Activated CD4-positive, alpha-beta T cell treated with anti-CD3 and anti-CD28 coated beads for 1 hour (primary cell): ENCODE measurements at regions not wholly inside any gene's neighbourhood (a gene's known extent, or its start where the extent isn't known, plus 50 kb on each side); places are given as distances from the start of the nearest gene placed in this dataset.

Source experiments
- DNase-seq: peaks from one replicate; pipeline ENCODE4 v3.0.0-alpha.2; 2020

GRCh38 chr3:107247116-107247515 lies 130.1 kb upstream of the CCDC54 start:
- DNase-seq = no peak

DNA sequence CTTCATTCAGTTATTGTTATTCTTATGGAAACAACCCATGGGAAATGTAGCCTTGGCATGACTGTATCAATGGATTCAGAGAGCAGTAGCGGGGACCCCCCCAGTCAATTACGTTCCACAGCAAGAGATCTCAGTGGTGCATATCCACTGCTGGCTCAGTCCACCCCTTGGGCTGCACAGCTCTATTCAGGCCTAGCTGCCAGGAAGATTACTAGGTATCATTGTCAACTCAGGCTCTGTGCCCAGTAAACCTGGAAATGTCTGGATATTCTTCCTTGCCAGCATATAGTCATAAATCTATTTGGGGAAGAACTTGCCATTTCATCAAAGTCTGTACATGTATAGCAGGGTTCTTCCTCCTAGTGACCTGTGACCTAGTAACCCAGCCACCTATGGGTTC lies 128.1 kb upstream of the CCDC54 start:
- no peak for DNase-seq

- DNase-seq = no peak
These were observed 127.0 kb upstream of the CCDC54 start for GRCh38 chr3:107250221-107250620.

- DNase-seq = no peak
These were observed 125.4 kb upstream of the CCDC54 start for GRCh38 chr3:107251819-107252218.

- no peak for DNase-seq
These were observed 120.3 kb upstream of the CCDC54 start for GRCh38 chr3:107256963-107257362.

DNA sequence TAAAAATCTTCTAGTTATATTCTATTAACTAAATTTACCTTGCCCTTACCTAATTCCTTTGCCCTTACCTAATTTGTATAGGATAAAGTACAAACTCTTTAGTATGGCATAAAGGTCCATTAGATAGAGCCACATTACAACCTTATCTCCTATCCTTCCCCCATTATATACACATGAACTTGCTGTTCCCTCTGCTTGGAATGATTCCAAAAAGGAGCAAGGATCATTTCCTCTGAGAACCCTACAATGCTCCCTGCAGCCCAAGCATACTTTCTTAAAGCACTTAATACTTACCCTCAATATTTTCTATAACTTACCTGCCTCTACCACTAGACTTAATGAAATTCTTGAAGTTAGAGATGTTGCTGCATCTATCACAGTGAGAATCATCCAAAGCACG lies 118.9 kb upstream of the CCDC54 start:
- no peak for DNase-seq

DNA sequence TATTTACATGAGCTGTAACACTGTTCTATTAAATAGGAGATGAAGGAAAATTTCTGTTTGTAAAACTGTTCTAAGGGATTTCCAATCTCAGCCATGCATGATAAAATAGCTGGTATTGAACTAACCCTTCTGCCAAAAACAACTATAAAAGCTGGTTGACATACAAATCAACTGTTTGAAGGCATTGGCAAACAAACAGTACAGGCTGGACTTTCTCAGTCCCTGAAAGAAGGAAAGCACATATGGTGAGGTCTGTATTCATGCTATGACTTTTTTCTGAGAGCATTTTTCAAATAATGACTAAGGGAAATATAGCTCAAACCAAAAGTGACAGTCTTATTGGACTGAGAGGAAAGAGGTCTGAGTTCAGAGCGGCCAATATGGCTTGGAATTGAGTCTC lies 117.0 kb upstream of the CCDC54 start:
- DNase-seq = no peak

- no peak for DNase-seq
These were observed 113.8 kb upstream of the CCDC54 start for GRCh38 chr3:107263269-107264021.

GRCh38 chr3:107264888-107265287 lies 112.4 kb upstream of the CCDC54 start:
- no peak for DNase-seq

DNA sequence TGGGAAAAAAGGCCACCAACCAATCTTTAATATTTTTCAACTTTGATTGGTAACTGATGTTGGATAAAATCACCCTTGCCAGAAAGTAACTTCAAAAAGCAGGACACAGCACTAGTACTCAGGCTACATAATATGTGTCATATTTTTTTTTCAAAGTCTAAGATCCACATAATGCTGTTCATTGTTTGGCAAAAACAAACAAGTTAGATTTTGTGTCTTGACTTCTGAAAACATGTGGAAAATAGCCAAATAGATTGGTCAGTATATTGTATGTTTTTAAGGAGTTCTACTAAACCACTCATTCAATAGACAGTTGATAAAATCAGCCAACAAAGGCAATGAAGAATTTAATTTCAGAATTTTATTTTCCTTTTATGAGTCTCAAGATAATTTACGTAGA lies 111.7 kb upstream of the CCDC54 start:
- DNase-seq = no peak

- DNase-seq = no peak
These were observed 108.8 kb upstream of the CCDC54 start for GRCh38 chr3:107268469-107268868.

- DNase-seq = no peak
These were observed 108.1 kb upstream of the CCDC54 start for GRCh38 chr3:107269136-107269535.

GRCh38 chr3:107271787-107272387 lies 105.4 kb upstream of the CCDC54 start:
- no peak for DNase-seq

DNA sequence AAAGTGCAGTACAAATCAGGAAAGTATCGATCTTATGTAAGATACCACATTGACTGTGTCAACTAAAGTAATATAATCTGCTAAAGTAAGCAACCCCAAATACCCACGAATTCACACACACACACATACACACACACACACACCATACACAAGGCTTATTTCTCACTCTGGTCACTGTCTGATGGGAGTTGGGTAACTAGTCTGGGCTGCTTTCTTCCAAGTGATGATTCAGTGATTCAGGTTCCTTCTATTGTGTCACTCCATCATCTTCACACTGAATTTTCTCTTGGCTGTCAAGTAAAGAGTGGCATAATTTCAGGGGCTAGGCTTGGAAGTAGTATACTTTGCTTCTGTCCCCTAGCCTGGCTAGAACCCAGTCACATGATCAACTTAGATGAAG lies 104.8 kb upstream of the CCDC54 start:
- DNase-seq = no peak

DNA sequence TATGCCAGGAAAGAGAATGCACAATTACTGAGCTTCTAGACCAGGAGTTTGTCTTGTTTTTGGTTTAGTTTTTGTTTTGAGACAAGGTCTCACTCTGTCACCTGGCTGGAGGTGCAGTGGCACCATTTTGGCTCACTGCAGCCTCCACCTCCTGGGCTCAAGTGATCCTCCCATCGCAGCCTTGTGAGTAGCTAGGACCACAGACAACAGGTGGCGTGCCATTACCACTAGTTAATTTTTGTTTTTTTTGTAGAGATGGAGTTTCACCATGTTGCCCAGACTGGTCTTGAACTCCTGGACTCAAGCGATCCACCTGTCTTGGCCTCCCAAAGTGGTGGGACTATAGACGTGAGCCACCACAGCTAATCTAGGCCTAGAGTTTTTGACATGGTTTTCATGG lies 104.4 kb upstream of the CCDC54 start:
- DNase-seq = no peak

DNA sequence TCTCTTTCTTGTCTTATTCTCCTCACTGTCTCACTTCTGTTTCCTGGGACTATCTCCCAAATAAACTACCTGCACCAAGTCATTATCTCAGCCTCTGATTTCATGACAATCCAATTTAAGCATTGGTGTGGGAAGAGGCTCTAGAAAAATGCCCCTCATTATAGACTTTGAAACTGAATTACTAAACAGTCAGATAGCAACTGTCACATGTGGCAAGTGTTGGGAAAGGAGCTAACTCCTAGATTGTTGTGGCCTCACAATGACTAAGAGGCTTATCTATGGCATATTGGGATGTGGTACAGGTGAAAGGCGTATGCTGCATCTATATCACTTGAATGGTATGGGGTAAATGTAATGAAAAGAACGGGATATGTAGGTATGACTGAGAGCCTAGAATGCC lies 103.5 kb upstream of the CCDC54 start:
- no peak for DNase-seq

DNA sequence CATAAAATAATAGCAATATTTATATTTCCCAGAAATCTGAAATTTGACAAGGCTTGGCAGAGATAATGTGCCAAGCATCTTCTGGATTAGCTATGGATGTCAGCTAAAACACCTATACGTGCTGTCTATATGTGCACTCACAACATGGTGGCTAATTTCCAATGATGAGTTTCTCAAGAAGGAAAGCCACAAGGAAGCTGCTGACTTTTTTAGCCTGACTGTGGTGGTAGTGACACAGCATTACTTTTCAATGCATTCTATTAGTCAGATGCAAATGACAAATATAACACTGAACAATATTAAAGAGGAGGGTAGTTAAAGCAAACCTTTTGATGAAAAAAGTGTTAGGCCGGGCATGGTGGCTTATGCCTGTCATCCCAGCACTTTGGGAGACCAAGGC lies 101.7 kb upstream of the CCDC54 start:
- DNase-seq = no peak

GRCh38 chr3:107283948-107284347 lies 93.3 kb upstream of the CCDC54 start:
- DNase-seq = no peak

- DNase-seq = no peak
These were observed 92.6 kb upstream of the CCDC54 start for GRCh38 chr3:107284612-107285011.

DNA sequence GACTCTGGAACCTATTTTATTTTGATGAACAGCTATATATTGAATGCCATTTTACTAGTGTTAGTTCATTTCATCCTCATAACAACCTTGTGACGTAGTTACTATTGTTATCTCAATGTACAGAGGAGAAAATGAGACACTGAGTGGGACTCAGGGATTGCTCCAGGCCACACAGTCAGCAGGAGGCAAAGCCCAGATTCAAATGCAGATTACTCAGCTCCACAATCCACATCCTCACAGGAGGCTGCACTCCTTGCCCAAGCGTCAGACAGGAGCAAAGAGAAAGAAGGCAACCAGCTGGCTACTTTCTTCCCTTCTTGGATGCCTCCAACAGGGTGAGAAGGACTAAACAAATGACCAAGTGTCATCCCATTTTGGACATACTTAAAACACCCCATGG lies 92.0 kb upstream of the CCDC54 start:
- DNase-seq = no peak

DNA sequence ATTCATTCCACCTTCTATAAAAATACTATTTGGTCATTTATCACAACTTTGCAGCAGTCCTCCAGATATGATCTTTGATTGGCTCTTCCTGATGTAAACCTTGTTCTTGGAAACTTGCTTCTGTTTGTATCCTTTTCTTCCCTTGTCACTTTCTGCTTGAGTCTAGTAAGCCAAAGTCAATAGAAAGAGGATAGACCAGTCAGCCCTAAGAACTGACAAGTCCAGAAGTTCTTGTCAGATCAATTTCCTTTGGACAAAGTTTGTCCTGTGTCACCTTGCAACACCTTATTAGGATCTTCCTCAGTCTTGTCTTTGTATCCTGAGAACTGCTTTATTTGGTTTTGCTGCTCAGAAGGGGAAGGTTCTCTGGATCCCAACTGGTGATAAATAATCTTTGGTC lies 87.9 kb upstream of the CCDC54 start:
- DNase-seq = no peak

DNA sequence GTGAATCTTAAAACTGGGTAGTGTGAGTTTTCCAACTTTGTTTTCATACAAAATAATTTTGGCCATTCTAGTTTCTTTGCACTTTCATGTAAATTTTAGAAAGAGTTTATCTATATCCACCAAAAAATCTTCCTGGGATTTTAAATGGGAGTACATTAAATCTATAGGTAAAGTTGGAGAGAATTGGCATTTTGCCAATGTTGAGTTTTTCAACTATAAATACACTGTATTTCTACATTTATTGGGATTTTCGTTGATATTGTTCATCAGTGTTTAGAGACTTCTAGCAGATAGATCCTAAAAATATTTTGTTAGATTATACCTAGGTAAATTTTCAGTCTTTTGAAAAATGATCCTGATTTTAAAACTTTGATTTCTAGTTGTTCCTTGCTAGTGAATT lies 83.1 kb upstream of the CCDC54 start:
- no peak for DNase-seq

GRCh38 chr3:107297597-107297996 lies 79.6 kb upstream of the CCDC54 start:
- no peak for DNase-seq

DNA sequence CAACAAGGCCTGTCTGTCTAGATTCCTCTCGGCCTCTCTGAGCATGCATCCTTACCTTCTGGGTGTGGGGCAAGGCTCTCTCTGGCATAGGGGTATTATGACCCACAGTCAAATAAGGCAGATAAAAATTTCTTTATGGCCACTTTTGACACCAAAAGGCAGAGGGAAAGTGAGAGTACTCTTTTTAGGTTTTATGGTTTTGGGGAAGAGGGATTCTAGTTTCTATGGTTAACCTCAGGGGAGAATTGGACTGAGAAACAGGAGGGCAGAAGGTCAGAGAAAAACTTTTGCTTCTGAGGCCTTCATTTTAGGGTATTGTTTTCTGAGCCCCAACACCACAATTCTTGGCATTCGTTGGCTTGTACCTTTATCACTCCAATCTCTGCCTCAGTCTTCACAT lies 70.0 kb upstream of the CCDC54 start:
- DNase-seq = no peak

DNA sequence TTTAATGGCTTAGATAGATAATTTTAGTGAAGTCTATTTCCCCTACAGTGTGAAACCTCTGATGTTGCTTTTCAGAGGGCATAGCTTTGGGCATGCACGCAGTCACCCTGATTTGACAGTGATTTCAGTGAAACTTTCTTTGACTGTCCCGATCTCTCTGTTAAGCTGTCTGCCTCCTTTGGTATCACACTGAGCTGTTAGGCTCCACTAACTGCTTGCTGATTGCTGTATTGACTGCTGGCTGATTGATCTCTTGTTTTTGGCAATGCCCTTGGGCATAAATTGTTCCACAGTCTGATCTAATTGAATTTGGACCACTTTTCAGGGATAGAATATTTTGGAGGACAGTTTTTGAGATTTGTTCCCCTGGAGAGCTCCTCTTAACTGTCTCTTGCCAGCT lies 68.5 kb upstream of the CCDC54 start:
- DNase-seq = no peak
